Activated CD8-positive, alpha-beta memory T cell treated with anti-CD3 and anti-CD28 coated beads, Interleukin-2, amount 50 U/mL, for 48 hours (primary cell): ENCODE measurements at regions not wholly inside any gene's neighbourhood (a gene's known extent, or its start where the extent isn't known, plus 50 kb on each side); places are given as distances from the start of the nearest gene placed in this dataset.
"Not testable (repeated sequence)": the region's sequence is repeated elsewhere in the genome, so short reads cannot be mapped to it uniquely, and the experiment has no call there.

ENCODE experiments used
- DNase-seq: peaks from one replicate; pipeline ENCODE4 v3.0.0-alpha.2; 2020

DNA sequence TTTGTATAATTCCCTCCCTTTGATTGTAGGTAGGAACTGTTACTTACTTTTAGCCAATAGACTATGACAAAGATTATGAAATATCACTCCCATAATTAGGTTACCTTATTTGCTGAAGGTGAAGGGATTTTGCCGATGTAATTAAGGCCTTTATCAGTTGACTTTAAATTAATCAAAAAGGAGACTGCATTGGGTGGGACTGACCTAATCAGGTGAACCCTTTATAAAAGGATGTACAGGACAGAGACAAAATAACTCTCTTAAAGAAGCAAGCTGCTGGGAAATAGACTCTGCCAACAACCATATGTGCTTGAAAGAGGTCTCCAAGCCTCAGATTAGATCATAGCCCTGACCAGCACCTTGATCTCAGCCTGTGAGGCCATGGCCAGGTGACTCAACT lies 167.6 kb downstream of the SOX3 start:
- no peak for DNase-seq

DNA sequence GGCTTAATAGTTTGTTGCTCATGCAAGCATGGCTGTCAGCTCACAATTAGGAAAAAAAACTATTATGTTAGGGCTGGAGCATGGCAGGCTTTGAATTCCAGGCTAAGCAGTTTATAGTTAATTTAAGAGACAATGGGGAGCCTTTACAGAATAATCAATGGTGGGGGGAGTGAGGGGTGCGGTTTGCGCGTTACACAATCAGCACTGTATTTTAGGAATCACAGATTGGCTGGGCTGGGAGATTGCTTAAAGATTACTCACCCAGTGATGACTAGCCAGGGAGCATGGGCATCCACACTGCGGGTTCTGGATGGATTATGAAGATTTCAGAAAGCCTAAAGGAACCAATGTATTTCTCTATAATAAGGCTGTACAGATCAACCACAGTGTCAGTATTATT lies 186.6 kb downstream of the SOX3 start:
- no peak for DNase-seq

- DNase-seq = no peak
These were observed 187.4 kb downstream of the SOX3 start for GRCh38 chrX:140317462-140317861.

DNA sequence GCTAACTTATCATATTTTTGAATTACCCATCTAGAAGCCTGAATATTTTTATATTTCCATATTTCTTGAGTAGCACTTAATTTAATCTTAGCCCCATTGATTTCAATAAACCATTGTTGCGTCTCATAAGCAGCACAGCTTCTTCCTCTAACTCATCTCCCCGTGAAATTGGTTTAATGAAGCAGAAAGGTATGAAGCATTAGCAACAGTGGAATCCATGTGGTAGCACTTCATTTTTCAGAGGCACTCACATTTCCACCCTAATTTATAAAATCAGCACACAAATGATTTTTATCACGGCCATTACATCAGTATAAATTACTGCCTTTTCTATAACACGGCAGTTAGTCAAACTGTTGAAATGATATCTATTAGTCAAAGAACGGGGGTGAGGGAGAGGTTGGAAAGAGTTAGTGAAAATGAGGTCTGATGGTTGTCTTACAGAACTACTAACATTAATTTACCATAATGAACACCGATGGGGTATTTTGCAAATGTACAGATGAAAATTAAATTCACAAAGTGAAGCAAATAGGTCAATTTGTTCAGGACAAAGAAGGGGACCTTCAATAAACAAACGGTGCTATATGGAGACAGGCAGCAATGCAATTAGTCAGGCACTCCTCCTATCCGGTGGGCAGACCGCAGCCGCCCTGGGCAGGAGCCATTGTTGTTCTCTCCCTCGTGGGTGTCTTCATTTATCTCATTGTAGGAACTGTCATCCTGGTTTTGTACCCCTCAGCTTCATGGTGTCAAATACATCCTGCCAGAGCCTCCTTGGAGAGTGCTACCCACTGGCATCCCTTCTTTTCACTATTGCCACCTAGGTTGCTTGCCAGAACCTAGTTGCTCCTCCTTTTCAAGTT lies 205.7 kb downstream of the SOX3 start:
- DNase-seq = no peak

DNA sequence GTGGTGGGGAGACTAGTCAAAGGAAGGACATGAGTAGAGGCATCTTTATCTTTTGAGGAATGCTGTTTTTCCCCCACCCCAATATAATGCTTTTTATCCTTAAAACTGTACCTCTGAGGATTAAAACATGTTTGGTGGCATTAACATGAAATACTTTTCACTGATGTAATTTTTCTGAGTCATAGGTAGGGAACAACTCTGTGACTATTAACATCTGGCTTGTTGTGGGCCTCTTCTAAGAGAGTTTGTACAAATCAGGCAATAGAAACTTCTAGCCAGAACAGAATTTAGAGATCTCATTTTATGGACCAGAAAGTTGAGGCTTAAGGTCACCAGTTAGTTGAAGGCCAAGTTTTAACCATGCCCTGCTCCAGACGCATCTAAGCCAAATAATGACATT lies 207.6 kb downstream of the SOX3 start:
- no peak for DNase-seq

DNA sequence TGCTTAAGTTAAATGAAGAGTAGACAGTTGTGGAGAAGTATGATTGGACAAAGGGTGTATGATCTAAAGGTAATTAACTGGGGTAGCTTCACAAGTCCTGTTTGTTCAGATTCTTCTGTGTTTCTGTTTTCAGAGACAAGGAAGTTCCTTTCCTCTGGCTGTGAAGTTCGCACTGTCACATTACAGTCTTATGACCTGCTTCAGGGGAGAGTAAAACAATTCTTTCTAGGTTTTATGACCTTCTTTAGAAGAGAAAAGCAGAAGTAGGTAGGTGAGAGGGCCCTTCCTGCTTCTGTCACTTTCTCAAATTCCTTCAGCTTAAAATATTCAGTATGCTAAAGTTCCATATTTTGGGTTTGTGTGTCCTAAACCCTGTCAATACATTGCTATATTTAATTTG lies 211.9 kb downstream of the SOX3 start:
- no peak for DNase-seq

DNA sequence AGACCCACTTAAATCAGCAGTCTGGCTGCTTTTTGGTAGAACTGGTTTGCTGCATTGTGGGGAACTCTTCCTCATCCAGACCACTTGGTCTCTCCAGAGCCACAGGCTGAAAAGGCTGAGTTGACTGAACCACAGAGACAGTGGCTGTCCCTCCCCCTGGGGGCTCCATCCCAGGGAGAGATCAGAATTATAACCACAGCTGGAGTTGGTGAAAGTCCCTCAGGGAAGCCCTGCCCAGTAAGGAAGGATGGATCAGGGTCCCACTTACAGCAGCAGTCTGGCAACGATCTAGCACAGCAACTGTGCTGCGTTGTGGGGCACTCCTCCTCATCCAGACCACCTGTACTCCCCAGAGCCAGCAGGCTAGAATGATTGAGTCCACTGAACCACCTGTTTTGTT lies 212.7 kb downstream of the SOX3 start:
- no peak for DNase-seq

- no peak for DNase-seq
These were observed 229.9 kb downstream of the SOX3 start for GRCh38 chrX:140274811-140275525.

DNA sequence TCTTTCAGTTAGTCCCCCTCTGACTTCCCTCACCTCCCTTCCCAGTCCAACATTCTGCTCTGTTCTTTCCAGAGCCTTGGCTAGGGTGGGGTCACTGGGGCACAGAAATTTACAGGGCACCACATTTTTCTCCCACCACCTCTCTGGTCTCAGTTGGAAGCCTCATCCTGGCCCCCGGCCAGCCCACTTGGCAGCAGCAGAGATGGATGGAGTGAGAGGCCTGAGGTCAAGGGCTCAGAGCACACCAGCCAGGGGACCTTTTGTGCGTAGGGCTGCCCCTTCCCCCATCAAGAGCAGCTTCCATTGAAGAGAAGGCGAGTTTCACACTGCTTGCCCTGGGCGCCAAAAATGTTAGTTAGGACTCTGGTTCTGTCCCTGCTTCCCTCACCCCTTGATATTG lies 230.9 kb downstream of the SOX3 start:
- DNase-seq = no peak

- no peak for DNase-seq
These were observed 254.5 kb downstream of the SOX3 start for GRCh38 chrX:140250391-140250790.

- no peak for DNase-seq
These were observed 255.8 kb downstream of the SOX3 start for GRCh38 chrX:140249088-140249487.

DNA sequence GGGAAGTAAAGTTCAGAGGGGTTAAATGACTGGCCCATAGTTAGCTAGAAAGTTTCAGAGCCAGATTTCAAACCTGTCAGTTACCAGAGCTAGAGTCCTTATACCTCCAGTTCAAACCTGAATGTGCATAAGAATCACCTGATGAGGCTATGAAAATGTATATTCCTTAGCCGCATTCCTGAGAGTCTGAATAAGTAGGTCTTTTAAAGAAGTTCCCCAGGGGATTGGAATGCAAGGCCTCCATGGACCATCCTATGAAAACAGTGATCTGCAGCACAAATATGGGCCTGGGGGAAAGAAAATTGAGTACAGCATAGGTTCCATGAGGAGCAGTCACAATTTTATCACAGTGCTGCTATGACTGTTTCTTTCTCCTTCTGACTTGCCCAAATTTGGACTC lies 263.9 kb upstream of the CXorf66 start:
- no peak for DNase-seq

GRCh38 chrX:140226037-140226436 lies 260.7 kb upstream of the CXorf66 start:
- not testable (repeated sequence) for DNase-seq

DNA sequence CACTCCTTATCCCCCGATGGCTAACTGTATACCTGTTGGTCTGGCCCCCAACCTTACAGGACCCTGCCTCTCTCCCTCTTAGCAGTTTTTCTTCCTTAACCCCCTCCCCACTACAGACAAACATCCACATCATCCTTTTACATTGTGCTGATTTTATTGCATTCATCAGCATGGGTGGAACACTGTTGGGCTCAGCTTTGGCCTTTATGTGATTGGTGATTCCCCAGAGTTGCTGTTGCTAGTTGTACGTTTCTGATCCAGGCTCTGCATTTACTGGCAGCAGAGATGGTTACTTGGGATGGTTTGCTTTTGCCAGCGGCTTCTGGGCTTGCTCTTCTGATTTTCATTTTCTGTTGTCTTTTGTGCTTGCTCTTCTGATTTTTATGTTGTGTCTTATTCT lies 250.6 kb upstream of the CXorf66 start:
- not testable (repeated sequence) for DNase-seq

GRCh38 chrX:140214518-140214917 lies 249.2 kb upstream of the CXorf66 start:
- DNase-seq = not testable (repeated sequence)

DNA sequence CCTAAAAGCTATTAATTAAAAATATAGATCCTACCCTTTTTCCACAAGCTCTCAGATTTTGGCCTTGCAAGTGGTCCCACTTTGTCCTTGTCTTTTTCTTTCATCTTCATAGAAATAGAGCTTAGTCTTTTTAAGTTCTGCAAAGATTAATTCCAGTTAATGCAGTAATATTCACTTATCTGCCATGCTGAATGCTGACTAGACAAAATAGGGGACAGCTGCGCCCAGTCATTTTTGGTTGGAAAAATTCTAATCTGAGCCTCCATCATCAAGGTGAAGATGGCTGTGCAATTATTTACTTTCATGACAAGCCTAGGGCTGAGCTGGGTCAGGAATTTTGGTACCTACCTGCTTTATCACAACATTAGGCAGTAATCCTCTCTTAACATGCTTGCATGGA lies 241.3 kb upstream of the CXorf66 start:
- no peak for DNase-seq

DNA sequence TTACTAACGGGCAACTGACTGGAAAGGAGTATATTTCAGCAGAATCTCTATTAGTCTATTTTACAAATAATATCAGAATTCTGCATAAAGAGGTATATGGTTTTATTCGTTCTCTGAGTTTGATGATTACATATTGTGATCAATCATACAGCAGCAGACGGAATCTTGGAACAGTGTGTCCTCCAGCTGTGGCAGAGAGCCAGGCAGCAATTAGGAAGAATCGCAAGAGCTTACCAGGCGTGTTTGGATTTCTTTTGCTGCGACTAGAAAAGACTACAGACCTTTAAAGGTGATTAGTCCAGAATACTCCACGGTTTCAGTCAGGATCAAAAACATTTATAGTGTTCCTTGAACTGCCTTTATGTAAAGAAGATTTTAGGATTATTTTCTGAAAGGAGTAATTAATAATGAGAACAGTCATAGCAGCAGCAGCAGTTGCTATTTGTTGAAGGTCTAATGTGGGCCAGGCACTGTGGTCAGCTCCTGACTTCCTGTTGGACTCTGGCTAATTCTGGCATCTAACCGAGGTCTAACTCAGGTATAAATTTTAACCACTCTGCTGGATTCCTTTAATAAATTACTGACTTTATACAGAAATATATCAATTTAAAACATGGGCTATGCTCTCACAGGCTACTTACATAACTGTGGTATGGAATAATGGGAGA lies 225.3 kb upstream of the CXorf66 start:
- DNase-seq = no peak

- DNase-seq = no peak
These were observed 215.3 kb upstream of the CXorf66 start for GRCh38 chrX:140180585-140180984.

DNA sequence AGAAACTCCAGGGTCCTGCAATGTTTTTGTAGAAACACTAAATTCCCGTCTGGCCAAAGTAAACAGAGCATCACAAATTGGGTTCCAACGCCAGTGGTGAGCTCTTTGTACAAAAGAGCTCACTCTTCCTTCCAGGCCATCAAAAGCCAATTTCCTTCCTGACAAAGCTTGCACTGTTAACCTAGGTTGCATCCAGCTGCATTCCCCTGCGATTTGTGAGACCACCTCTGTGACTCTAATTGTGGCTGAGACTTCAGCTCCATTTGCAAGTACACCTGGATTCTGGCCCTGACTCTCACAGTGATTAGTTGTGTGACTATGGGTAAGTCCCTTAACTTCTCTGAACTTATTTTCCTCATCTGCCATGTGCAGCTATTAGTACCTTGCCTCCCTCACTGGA lies 212.5 kb upstream of the CXorf66 start:
- no peak for DNase-seq

- DNase-seq = no peak
These were observed 207.1 kb upstream of the CXorf66 start for GRCh38 chrX:140172401-140172800.

- no peak for DNase-seq
These were observed 202.2 kb upstream of the CXorf66 start for GRCh38 chrX:140167551-140167950.

GRCh38 chrX:140165849-140166248 lies 200.5 kb upstream of the CXorf66 start:
- no peak for DNase-seq

- DNase-seq = no peak
These were observed 199.1 kb upstream of the CXorf66 start for GRCh38 chrX:140164391-140164790.
